Activated CD4-positive, alpha-beta memory T cell treated with anti-CD3 and anti-CD28 coated beads, Interleukin-2, amount 10 ng/mL, durations not matched to agents 7 days and 5 days (primary cell): ENCODE measurements at regions not wholly inside any gene's neighbourhood (a gene's known extent, or its start where the extent isn't known, plus 50 kb on each side); places are given as distances from the start of the nearest gene placed in this dataset.
"Not testable (repeated sequence)": the region's sequence is repeated elsewhere in the genome, so short reads cannot be mapped to it uniquely, and the experiment has no call there.

Source experiments
- CTCF ChIA-PET: fragments of 350-600 bp; sonication (Branson Sonifier 250); formaldehyde crosslinking; loops from one replicate; lab custom pipeline; 2021; ENCODE audit warnings: antibody characterized with exemption, inconsistent platforms; lab: Charles Lee
- POLR2A ChIA-PET: fragments of 350-600 bp; sonication (Branson Sonifier 250); formaldehyde crosslinking; loops from one replicate; lab custom pipeline; 2021; ENCODE audit warnings: antibody characterized with exemption; lab: Charles Lee
- DNase-seq: peaks from one replicate; pipeline ENCODE4 v3.0.0-alpha.2; 2020
- H3K27ac Mint-ChIP-seq: one replicate; pipeline ENCODE4 v1.8.0; 2021; ENCODE audit warnings: mild to moderate bottlenecking, mixed read lengths
- H3K27me3 Mint-ChIP-seq: one replicate; pipeline ENCODE4 v1.8.0; 2021; ENCODE audit warnings: mixed read lengths
- H3K36me3 Mint-ChIP-seq: one replicate; pipeline ENCODE4 v1.8.0; 2021; ENCODE audit warnings: low read depth, mixed read lengths
- H3K4me1 Mint-ChIP-seq: one replicate; pipeline ENCODE4 v1.8.0; 2021; ENCODE audit warnings: mixed read lengths
- H3K4me3 Mint-ChIP-seq: one replicate; pipeline ENCODE4 v1.8.0; 2021; ENCODE audit warnings: mild to moderate bottlenecking, mixed read lengths
- H3K9me3 Mint-ChIP-seq: one replicate; pipeline ENCODE4 v1.8.0; 2021; ENCODE audit warnings: mixed read lengths

- POLR2A ChIA-PET: no interaction called here
- Mint-ChIP-seq H3K4me3 (no peak overlapping the region), H3K4me1 (no peaks in the 10 kb centered on the region), H3K27me3 (no peaks in the 10 kb centered on the region), H3K36me3 (no peaks in the 10 kb centered on the region), H3K9me3 (peaks cover 6% of the 10 kb centered on the region), H3K27ac (no peak overlapping the region)
- no peak for DNase-seq
- CTCF ChIA-PET: no interaction called here
Observed at GRCh38 chr6:78639111-78640110, 227.9 kb upstream of the IRAK1BP1 start.

GRCh38 chr6:78643976-78644375 is 223.4 kb upstream of the IRAK1BP1 start:
- CTCF ChIA-PET, DNase-seq, H3K27me3 Mint-ChIP-seq, H3K36me3 Mint-ChIP-seq, H3K4me3 Mint-ChIP-seq, H3K4me1 Mint-ChIP-seq, POLR2A ChIA-PET, H3K27ac Mint-ChIP-seq: not testable (repeated sequence)
- peaks cover 11% of the 10 kb centered on the region for H3K9me3 Mint-ChIP-seq

GRCh38 chr6:78646542-78647415 is 220.6 kb upstream of the IRAK1BP1 start:
- H3K27me3 Mint-ChIP-seq, H3K4me1 Mint-ChIP-seq, H3K36me3 Mint-ChIP-seq, H3K9me3 Mint-ChIP-seq, H3K27ac Mint-ChIP-seq, POLR2A ChIA-PET, CTCF ChIA-PET, DNase-seq, H3K4me3 Mint-ChIP-seq: not testable (repeated sequence)

- CTCF ChIA-PET, H3K9me3 Mint-ChIP-seq, H3K27ac Mint-ChIP-seq, DNase-seq, H3K36me3 Mint-ChIP-seq, H3K4me1 Mint-ChIP-seq, H3K27me3 Mint-ChIP-seq, POLR2A ChIA-PET, H3K4me3 Mint-ChIP-seq: not testable (repeated sequence)
Observed at GRCh38 chr6:78665819-78666218, 201.5 kb upstream of the IRAK1BP1 start.

GRCh38 chr6:78666764-78667163 is 200.6 kb upstream of the IRAK1BP1 start:
- no peak overlapping the region for H3K27ac Mint-ChIP-seq
- H3K4me3 Mint-ChIP-seq: no peak overlapping the region
- H3K36me3 Mint-ChIP-seq: no peaks in the 10 kb centered on the region
- ChIA-PET CTCF (no interaction called here), POLR2A (no interaction called here)
- H3K4me1 Mint-ChIP-seq: no peaks in the 10 kb centered on the region
- no peak for DNase-seq
- H3K9me3 Mint-ChIP-seq: no peaks in the 10 kb centered on the region
- H3K27me3 Mint-ChIP-seq: no peaks in the 10 kb centered on the region

GRCh38 chr6:78670156-78670555 is 197.2 kb upstream of the IRAK1BP1 start:
- Mint-ChIP-seq H3K27me3 (no peaks in the 10 kb centered on the region), H3K4me3 (no peak overlapping the region)
- POLR2A ChIA-PET: no interaction called here

GRCh38 chr6:78670802-78671201 is 196.5 kb upstream of the IRAK1BP1 start:
- Mint-ChIP-seq H3K27me3 (no peaks in the 10 kb centered on the region), H3K9me3 (peaks cover 3% of the 10 kb centered on the region), H3K4me3 (no peak overlapping the region), H3K27ac (no peak overlapping the region), H3K4me1 (no peaks in the 10 kb centered on the region), H3K36me3 (no peaks in the 10 kb centered on the region)
- no peak for DNase-seq
- ChIA-PET CTCF (no interaction called here), POLR2A (no interaction called here)

More at GRCh38 chr6:78670156-78670555, 197.2 kb upstream of the IRAK1BP1 start:
- H3K9me3 Mint-ChIP-seq: peaks cover 2% of the 10 kb centered on the region
- no peak for DNase-seq
- no peak overlapping the region for H3K27ac Mint-ChIP-seq
- no peaks in the 10 kb centered on the region for H3K4me1 Mint-ChIP-seq
- CTCF ChIA-PET: no interaction called here
- no peaks in the 10 kb centered on the region for H3K36me3 Mint-ChIP-seq

GRCh38 chr6:78676069-78677007 is 191.0 kb upstream of the IRAK1BP1 start:
- peaks cover 12% of the 10 kb centered on the region for H3K9me3 Mint-ChIP-seq
- H3K4me3 Mint-ChIP-seq, H3K27me3 Mint-ChIP-seq, H3K4me1 Mint-ChIP-seq, DNase-seq, CTCF ChIA-PET, POLR2A ChIA-PET, H3K36me3 Mint-ChIP-seq, H3K27ac Mint-ChIP-seq: not testable (repeated sequence)

- Mint-ChIP-seq H3K36me3 (no peaks in the 10 kb centered on the region), H3K27me3 (no peaks in the 10 kb centered on the region), H3K9me3 (no peaks in the 10 kb centered on the region), H3K27ac (no peak overlapping the region), H3K4me3 (no peak overlapping the region), H3K4me1 (no peaks in the 10 kb centered on the region)
- POLR2A ChIA-PET: no interaction called here
- no peak for DNase-seq
- CTCF ChIA-PET: no interaction called here
Observed at GRCh38 chr6:78688668-78689067, 178.7 kb upstream of the IRAK1BP1 start.

GRCh38 chr6:78693835-78694234 is 173.5 kb upstream of the IRAK1BP1 start:
- Mint-ChIP-seq H3K9me3 (peaks cover 2% of the 10 kb centered on the region), H3K27ac (no peak overlapping the region), H3K27me3 (no peaks in the 10 kb centered on the region), H3K4me1 (no peaks in the 10 kb centered on the region), H3K36me3 (no peaks in the 10 kb centered on the region), H3K4me3 (no peak overlapping the region)
- ChIA-PET POLR2A (no interaction called here), CTCF (no interaction called here)
- no peak for DNase-seq

GRCh38 chr6:78694628-78695027 is 172.7 kb upstream of the IRAK1BP1 start:
- H3K27ac Mint-ChIP-seq, POLR2A ChIA-PET, CTCF ChIA-PET, H3K4me1 Mint-ChIP-seq, H3K4me3 Mint-ChIP-seq, DNase-seq, H3K27me3 Mint-ChIP-seq, H3K36me3 Mint-ChIP-seq, H3K9me3 Mint-ChIP-seq: not testable (repeated sequence)

GRCh38 chr6:78700991-78701390 is 166.4 kb upstream of the IRAK1BP1 start:
- ChIA-PET POLR2A (no interaction called here), CTCF (no interaction called here)
- no peak overlapping the region for H3K4me3 Mint-ChIP-seq
- H3K9me3 Mint-ChIP-seq: peaks cover 2% of the 10 kb centered on the region
- H3K4me1 Mint-ChIP-seq: no peaks in the 10 kb centered on the region
- H3K27ac Mint-ChIP-seq: no peak overlapping the region
- no peaks in the 10 kb centered on the region for H3K36me3 Mint-ChIP-seq
- DNase-seq: no peak
- H3K27me3 Mint-ChIP-seq: no peaks in the 10 kb centered on the region
